HG03439 (cell line): ENCODE measurements at regions not wholly inside any gene's neighbourhood (a gene's known extent, or its start where the extent isn't known, plus 50 kb on each side); places are given as distances from the start of the nearest gene placed in this dataset.
"Not testable (repeated sequence)": the region's sequence is repeated elsewhere in the genome, so short reads cannot be mapped to it uniquely, and the experiment has no call there.

Source experiments
- ATAC-seq: cut with Tn5 transposase; IDR thresholded peaks from one replicate; pipeline ENCODE4 v1.9.1; 2021; ENCODE audit warnings: mild to moderate bottlenecking, moderate library complexity; ENCODE audit not compliant: unreplicated experiment

DNA sequence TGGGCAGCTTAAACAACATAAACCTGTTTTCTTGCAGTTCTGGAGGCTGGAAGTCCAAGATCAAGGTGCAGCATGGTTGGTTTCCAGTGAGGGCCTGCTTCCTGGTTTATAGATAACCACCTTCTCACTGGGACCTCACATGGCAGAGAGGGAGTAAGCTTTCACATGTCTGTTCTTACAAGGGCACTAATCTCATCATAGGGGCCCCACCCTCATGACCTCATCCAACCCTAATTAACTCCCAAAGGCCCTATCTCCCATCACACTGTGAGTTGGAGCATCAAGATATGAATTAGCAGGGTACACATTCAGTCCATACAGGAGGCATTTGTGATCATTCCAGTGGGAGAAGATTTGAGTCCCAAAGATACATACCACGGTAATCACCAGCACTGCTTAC, 50.5 kb upstream of the GRIN2A start:
- no peak for ATAC-seq

- ATAC-seq: no peak
Measured at GRCh38 chr16:10239640-10240039, 57.4 kb upstream of the GRIN2A start.

GRCh38 chr16:10240854-10241613, 58.8 kb upstream of the GRIN2A start:
- ATAC-seq: no peak

GRCh38 chr16:10242097-10242496, 59.9 kb upstream of the GRIN2A start:
- ATAC-seq: no peak

DNA sequence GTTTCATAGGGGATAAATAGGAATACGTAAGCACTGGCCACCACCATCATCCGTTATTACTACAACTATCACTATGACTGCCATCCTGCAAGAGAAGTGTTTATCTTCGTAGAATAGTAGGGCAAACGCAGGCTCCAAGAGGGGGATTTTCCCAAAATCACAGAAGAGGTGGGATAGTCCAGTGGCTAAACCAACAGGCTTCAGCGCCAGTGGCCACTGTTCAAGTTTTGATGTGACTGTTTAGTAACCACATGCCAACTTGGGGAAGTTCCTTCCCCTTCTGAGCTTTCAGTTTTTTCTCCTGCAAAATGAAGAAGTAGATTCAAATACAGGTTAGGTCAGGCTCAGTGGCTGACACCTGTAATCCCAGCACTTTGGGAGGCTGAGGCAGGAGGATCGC, 60.7 kb upstream of the GRIN2A start:
- no peak for ATAC-seq

DNA sequence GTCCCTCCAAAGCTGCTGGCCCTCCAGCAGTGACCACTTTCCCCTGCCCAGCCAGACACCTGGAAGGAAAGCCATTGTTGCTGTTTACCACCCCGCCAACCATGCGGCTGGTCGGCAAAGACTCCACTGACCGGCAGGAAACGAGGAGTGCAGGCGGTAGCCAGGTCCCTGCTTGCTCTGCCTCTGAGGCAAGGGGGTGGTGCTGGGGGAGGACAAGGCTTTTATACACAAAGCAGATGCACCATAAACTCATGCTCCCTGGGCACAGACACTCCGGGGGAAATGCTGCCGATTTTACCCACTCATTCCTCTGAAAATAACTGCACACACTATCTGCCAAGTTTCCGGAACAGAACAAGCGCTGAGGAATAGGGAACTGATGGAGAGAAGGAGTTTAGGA, 62.8 kb upstream of the GRIN2A start:
- ATAC-seq: no peak

- ATAC-seq: no peak
Measured at GRCh38 chr16:10250137-10250828, 68.1 kb upstream of the GRIN2A start.

- ATAC-seq: no peak
Measured at GRCh38 chr16:10252155-10252554, 69.9 kb upstream of the GRIN2A start.

DNA sequence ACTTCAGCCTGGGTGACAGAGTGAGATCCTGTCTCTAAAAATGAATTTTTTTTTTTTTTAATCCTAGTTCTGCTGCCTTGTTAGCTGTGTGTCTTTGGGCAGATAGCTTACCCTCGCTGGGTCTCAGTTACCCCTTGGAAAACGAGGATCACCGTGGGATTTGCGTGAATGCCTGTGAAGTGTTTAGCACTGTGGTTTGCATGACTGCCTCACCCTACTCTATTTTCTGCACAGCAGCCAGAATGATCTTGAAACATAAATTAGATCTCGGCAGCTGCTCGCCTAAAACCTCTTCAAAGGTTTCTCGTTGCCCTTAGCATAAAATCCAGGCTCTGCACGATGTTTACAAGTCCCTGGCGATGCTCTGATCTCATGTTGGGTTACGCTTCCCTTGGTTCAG, 71.2 kb upstream of the GRIN2A start:
- no peak for ATAC-seq

GRCh38 chr16:10255728-10256127, 73.5 kb upstream of the GRIN2A start:
- no peak for ATAC-seq

DNA sequence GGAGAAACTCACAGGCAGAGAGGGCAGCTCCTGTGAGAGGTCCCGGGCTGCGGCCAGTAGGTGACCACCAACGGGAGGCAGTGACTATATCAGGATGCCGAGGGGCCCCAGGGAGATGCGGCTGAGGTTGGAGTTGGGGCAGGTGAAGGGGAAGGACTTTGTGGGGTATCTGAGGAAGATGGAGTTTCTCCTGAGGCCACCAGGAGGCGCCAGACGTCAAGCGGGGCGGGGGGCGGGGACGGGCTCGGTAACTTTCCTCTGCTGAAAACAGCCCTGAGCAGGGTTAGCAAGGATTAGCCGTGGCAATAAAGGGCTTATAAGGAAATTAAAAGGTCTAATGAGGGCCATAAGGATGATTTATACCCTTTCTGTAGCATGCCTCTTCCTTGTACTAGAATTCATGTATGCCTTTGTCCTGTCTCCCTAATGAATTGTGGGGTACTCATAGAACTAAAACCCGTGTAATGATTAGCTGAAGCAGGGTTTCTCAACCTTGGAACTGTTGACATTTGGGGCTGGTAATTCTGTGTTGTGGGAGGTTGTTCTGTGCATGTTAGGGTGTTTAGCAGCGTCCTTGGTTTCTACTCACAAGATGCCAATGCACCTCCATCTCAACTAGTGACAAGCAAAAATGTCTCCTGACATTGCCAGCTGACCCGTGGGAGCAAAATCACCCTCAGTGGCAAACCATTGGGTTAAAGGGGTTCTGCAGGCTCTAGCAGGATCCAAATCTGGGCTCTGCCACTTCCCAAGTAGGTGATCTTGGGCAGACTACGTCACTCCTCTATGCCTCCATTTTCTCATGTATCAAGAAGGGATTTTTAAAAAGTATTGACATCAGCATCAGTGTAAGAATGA, 74.8 kb upstream of the GRIN2A start:
- ATAC-seq: no peak

DNA sequence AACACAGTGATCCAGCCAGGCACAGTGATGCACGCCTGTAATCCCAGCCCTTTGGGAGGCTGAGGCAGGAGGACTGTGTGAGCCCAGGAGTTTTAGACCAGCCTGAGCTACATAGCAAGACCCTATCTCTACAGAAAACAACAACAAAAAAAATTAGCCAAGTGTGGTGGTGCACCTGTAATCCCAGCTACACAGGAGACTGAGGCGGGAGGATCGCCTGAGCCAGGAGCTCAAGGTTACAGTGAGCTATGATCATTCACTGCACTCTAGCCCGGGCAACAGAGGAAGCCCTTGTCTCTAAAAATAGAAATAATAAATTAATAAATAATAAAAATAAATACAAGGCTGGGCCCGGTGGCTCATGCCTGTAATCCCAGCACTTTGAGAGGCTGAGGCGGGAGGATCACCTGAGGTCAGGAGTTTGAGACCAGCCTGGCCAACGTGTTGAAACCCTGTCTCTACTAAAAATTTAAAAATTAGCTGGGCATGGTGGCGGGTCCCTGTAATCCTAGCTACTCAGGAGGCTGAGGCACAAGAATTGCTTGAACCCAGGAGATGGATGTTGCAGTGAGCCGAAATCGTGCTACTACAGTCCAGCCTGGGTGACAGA, 75.5 kb upstream of the GRIN2A start:
- ATAC-seq: not testable (repeated sequence)

GRCh38 chr16:10258930-10259603, 76.8 kb upstream of the GRIN2A start:
- not testable (repeated sequence) for ATAC-seq

DNA sequence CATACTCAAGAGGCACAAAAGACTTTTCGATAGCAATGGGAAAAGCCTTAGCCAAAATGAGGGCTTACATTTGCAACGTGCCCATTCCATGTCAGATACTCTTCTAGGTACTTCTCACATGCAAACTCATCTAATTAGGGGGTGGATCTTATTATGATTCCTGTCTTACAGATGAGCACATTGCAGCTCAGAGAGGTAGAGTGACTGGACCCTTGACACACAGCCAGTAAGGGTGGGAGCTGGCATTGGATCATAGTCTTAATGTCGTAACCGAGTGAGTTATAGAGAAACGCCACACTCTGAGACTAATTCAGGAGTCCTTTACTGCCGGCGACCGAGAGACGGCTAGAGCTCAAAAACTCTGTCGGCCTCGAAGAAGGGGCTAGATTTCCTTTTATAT, 78.8 kb upstream of the GRIN2A start:
- no peak for ATAC-seq

DNA sequence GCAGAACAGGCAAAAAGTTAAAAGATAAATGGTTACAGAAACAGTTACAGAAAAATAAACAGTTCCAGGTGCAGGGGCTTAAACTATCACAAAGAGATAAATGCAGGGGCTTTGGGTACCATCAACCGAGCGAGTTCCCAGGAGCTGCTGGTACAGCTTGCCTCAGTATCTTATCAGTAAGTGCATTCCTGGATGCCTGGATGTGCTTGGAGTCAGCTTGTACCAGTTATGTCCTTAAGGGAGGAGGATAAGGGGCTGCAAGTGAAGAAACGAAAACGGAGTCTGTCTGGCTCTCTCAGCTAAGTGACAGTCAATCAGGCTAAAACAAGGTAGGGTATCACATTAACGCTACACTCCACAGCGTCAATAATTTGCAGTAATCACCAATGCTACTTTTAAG, 79.3 kb upstream of the GRIN2A start:
- ATAC-seq: not testable (repeated sequence)

DNA sequence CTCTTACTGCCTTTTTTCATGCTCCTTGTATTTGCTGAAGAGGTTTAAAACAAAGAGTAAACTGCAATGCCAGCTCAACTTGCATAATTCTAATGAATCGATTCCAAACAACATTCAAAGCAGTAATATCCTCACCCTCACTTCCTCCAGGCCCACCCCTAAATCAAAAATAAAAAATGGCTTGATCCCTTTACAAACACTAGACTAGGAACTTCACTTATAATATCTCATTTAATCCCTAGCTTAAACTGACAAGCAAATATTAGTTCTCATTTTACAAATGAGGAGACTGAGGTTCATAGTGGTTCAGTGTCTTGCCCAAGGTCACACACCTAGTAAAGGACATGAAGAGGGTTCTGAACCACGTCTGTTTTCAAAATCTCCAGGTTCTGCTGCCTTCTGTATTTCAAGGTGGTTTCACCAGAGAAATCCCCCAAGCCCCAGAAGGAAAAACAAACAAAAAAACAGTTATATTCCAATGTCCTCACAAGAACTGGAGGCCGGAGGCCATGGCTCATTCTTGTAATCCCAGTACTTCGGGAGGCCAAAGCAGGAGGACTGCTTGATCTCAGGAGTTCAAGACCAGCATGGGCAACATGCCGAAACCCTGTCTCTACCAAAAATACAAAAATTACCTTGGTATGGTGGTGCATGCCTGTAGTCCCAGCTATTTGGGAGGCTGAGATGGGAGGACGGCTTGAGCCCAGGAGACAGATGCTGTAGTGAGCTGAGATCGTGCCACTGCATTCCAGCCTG, 80.3 kb upstream of the GRIN2A start:
- ATAC-seq: no peak

DNA sequence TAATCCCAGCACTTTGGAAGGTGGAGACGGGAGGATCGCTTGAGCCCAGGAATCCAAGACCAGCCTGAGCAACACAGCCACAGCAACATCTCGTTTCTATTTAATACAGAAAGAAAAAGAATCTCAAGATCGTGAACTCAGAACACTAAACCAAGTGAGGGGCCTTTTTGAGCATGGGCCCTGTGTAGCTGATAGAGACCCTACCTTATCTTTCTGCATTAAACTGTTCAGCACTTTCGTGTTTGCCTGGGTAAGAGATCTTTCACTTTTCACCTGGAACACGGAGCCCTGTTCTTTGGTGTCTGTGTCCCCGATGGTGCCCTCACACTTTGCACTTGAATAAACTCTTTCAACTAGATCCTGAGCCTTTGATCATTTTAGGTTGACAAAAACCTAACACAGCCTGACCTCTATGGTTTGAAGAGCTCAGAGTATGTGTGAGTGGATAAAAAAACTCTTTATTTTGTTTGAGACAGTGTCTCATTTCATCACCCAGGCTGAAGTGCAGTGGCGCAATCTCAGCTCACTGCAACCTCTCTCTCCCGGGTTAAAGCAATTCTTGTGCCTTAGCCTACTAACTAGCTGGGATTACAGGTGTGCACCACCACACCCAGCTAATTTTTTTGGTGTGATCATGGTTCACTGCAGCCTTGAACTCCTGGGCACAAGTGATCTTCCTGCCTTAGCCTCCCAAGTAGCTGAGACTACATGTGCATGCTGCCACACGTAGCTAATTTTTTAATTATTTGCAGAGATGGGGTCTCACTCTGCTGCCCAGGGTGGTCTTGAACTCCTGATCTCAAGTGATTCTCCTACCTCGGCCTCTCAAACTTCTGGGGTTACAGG, 83.8 kb upstream of the GRIN2A start:
- ATAC-seq: no peak

GRCh38 chr16:10266809-10267208, 84.6 kb upstream of the GRIN2A start:
- no peak for ATAC-seq

DNA sequence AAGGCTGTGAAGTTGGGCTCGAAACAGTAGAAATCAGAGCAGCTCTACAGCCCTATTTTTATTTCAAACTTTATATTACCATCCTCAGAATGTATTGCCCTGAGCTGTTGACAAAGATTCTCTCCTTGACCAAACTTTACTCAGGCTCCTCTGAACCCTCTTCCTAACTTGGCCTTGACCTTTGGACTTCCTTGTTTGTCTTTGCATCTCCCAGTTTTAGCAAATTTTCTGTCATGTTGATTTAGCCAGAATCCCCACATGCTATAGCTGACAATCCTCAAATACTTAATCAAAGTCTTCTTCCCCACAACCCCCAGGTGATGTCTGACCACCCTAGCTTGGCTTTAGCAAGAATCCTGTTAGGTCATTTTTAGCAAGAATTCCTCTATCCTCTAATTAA, 87.4 kb upstream of the GRIN2A start:
- no peak for ATAC-seq
